GM12864 (cell line): ENCODE measurements at regions not wholly inside any gene's neighbourhood (a gene's known extent, or its start where the extent isn't known, plus 50 kb on each side); places are given as distances from the start of the nearest gene placed in this dataset.

Experiments used
- DNase-seq: peaks from one replicate; pipeline ENCODE4 v3.0.0-alpha.2; 2011; ENCODE audit warnings: low read depth
- H3K4me3 ChIP-seq: 2 replicates; pipeline ENCODE4 v1.5.1; 2011; ENCODE audit warnings: mild to moderate bottlenecking, low read depth, low read length, control low read depth
- TF ChIP-seq, protein P1 (sequence below): IDR thresholded peaks from 2 replicates; pipeline ENCODE4 v1.5.1; 2011; ENCODE audit warnings: low read depth, mild to moderate bottlenecking, moderate library complexity, low read length, control low read depth, inconsistent platforms; ENCODE audit errors: missing control alignments

DNA sequence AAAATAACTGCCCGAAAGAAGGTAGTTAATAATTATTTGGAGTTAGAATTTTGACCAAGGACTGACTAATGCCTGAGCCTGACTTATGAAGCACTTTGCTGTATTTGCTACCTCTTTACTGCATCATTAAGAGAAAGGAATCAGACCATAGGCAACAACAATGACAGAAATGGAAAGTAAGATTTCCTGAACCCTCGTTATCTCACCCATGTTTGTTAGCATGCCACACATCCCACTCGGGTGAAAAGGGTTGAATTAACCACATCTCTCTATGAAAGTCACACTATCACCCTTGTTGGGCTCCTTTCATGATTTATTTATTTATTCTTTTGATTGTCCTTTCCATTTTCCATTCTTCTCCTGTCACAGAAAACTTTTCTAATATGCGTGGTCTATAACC is 59.6 kb downstream of the OLIG3 start:
- DNase-seq, result no peak
- no peak overlapping the region for H3K4me3 ChIP-seq
- TF ChIP-seq, protein P1, sequence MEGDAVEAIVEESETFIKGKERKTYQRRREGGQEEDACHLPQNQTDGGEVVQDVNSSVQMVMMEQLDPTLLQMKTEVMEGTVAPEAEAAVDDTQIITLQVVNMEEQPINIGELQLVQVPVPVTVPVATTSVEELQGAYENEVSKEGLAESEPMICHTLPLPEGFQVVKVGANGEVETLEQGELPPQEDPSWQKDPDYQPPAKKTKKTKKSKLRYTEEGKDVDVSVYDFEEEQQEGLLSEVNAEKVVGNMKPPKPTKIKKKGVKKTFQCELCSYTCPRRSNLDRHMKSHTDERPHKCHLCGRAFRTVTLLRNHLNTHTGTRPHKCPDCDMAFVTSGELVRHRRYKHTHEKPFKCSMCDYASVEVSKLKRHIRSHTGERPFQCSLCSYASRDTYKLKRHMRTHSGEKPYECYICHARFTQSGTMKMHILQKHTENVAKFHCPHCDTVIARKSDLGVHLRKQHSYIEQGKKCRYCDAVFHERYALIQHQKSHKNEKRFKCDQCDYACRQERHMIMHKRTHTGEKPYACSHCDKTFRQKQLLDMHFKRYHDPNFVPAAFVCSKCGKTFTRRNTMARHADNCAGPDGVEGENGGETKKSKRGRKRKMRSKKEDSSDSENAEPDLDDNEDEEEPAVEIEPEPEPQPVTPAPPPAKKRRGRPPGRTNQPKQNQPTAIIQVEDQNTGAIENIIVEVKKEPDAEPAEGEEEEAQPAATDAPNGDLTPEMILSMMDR, result no peak

DNA sequence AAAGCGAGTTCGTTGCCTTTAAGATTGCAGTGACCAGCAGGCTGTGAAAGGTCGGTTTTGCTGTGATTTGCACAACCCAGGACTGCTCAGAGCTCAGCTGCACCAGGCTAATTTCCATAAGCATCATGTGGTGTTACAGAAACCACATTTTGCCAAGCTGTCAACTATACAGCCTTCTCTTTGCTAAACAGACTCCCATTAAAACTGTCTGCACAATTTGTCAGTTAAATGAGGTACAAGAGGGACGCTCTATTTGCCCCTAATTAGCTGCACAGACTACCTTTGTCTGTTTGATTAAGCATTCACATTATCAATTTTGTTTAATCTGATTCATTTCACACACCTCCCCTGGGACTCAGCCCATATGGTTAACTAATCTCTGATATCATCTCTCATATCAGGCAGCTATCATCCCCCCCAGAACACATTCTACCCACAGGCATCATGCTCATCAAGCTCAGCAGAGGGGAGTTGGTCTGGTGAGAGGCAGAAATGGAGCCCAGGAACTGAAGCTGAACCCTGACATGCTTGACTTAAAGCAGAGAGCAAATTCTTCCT is 62.1 kb downstream of the OLIG3 start:
- TF ChIP-seq, protein P1, result no peak
- H3K4me3 ChIP-seq, result no peak overlapping the region
- DNase-seq, result no peak

DNA sequence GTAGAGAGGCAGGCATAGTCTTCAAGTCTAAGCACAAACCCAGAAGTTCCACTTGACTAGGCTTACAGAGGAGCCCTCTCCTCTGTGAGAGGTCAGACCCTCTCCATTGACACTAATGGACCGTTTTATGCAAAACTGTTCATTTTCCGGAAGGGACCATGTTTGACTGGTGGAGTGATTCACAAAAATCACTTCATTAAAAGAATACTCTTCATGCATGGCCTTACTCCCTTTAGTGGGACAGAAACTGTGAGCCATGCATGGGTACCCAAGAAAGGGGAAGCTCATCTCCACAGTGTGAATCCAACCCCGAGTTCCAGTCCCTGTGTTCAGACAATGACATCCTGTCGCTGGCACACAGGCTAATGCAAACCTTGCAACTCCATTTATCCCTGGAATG is 63.2 kb downstream of the OLIG3 start:
- TF ChIP-seq, protein P1, result no peak
- DNase-seq, result no peak
- H3K4me3 ChIP-seq, result no peak overlapping the region

DNA sequence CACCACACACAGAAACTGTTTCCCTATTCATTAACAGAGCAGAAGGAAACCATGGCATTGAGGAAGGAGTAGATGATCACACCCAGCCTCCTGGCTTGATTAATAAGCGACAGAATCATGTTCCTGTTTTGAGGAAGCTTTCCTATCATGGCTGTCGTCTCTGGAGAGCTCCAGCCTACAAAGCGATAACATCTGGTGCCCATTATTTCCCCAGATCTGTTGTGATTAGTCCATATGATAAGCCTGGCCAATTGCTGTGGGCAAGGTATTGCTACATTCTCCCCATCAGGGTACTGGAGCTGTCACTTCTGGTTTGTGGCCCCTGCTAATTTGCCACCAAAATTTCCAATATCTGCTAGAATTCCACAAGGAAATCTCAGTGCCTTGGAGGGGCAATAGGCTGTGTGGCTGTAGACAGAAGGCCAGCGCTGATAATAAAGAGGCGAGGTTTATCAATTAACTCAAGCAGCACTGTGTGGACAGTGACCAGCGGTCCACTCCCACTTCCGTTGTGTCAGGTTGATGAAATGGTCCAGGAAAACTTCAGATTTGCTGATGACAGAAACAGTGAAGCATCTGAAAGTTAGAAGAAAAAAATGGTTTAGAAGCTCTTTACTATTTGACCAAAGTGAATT is 66.4 kb downstream of the OLIG3 start:
- no peak overlapping the region for H3K4me3 ChIP-seq
- DNase-seq, result no peak
- TF ChIP-seq, protein P1, result no peak

DNA sequence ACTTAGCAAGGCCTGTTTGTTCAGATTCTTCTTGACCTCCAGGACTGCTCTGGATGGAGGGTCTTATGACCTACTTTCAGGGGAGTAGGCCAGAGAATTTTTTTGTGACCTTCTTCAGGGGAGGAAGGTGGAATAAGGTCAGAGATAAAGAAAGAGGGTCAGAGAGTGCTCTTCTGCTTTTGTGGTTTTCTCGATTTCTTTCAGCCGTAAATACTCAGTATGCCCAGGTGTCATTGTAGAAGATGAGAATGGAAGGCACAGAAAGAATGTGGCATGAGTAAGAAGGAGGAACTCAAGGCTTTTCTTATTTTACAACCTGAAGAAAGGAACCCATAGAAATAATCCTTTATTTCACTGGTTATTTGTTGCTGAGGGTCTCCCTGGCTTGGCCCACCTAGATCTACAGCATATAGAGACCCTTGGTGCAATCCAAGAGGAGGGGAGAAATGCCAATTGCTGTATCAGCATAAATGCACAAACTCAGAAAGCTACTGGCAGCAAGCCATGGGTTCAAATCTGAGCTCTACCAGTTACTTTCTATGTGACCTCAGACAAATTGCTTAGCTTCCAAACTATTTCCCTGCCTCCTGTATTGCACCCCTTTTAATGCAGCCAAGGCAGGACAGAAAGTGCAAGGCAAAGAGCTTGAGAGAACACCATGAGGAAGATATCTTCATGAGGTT is 68.0 kb downstream of the OLIG3 start:
- DNase-seq, result no peak
- H3K4me3 ChIP-seq, result no peak overlapping the region

DNA sequence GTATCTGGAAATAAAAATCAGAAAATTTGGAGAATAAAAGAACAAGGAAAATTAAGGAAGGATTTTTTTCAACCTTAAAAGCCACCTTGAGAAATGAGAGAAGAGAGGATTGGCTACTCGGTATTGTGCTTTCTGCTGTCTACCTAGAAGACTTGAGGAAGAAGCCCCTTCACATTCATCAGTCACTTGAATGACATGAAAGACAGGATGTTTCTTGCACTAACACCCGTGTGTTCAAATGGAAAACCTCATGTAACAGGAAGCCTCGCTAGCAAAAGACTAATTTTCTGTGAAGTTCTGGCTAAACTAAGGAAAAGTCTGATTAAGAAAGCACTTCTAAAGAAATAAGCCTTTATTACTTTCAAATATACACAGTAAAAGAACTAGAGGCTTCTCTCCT is 69.9 kb downstream of the OLIG3 start:
- no peak overlapping the region for H3K4me3 ChIP-seq
- TF ChIP-seq, protein P1, result no peak
- no peak for DNase-seq

More for the DNA sequence above, 68.0 kb downstream of the OLIG3 start:
- TF ChIP-seq, protein P1, result no peak
